CD4-positive, alpha-beta T cell treated with Interleukin-4 for 1 hour (primary cell): ENCODE measurements at regions not wholly inside any gene's neighbourhood (a gene's known extent, or its start where the extent isn't known, plus 50 kb on each side); places are given as distances from the start of the nearest gene placed in this dataset.

Source experiments
- DNase-seq, 2 donors: peaks; one replicate each; pipeline ENCODE4 v3.0.0-alpha.2; 2020 to 2022

GRCh38 chr1:219114014-219114413 lies 59.7 kb upstream of the LYPLAL1 start:
- DNase-seq, result no peak

DNA sequence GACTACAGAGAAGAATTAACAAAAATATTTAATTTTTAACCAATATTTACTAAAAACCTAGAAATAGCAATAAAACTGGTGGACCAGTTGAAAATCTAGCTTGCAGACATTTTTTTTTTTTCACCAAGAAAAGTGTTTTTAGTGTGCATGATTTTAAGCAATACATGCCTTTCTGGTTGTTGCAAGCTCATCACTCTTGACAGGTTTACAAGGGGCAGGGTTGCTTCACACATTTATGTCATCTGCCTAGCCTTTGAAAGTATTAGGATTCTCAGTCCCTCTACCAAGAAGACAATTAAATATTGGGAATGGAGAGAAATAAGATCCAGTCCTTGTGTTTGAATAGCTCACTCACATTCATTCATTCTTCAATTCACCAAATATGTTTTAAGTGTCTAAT lies 53.8 kb upstream of the LYPLAL1 start:
- no peak for DNase-seq

DNA sequence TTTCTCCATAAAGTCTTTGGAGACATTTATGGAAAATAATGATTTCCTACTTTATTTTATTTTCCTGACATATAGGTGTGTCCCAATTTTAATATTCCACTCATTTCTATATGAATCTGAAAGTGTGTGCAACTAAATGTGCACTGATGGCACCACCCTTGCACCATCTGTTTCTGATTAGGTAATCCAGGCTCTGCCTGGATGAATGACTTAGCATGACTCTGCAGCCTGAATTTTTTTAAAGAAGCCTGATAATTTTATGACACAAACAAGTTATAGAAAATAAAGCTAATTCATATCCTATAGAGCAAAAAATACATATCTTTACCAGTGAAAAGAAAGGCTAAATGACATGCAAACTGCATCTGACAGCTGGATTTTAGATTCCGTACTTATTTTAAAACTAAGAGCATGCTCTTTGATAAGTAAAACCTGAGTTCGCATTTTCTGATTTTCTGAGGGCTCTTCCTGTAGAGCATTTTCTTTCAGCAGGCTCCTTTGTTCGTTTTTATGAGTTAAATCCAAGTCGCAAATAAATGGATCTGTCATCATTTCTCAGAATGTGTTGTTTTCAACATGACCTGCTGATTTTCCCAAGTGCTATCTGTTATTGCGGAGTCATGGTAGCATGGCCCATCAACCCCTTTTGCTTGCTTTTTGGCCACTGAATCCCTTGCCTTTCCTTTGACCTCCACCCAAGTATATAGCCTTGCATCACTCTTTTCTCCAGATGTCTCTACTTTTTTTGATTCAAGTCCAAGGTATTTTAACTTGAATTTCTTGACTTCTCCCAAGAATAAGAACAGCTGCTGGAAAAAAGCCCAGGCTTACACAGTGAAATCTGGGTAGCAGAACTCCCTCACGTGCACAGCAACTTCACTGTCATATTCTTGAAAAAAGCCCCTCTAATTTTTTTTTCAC lies 52.8 kb upstream of the LYPLAL1 start:
- DNase-seq, result no peak

DNA sequence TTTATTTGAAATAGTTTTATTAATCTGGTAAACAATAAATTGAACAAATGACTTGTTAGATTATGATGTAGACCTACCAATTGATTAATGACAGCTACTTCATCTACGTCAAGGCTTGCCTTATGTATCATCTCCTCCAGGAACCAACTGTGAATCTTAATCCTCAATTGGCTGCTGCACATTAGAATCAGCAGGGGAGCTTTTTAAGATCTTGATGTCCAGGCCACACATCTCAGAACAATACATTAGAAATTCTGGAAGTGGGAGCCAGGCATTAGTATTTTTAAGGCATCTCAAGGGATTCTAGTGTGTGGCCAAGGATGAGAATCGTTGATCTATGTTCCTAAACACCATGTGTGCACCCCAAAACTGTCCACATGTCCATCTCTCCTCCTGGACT lies 52.0 kb upstream of the LYPLAL1 start:
- no peak for DNase-seq

DNA sequence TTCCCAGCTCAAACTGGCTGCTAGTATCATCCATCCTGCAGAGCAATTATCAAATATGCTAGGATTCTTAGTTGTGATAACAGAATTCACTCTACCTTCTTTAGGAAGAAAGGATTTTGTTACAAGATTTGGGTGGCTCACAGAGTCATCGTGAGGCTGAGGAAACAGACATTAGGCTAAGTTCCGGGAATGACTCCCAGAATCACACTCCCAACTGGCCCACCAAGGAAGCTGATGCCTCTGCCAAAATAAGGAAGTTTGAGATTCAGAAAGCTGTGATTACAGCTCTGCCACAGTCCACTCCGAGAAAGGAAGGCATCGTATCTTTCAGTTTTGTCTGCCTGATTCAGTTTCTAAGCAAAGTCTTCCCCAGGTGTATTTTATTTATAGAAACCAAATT lies 50.6 kb upstream of the LYPLAL1 start:
- no peak for DNase-seq
